Large intestine (tissue), 3 donors: ENCODE measurements at regions not wholly inside any gene's neighbourhood (a gene's known extent, or its start where the extent isn't known, plus 50 kb on each side); places are given as distances from the start of the nearest gene placed in this dataset.

Experiments used
- DNase-seq, 2 donors: peaks; one replicate each; pipeline versions ENCODE4 v3.0.0 to v3.0.0-alpha.2; 2013
- H3K27ac ChIP-seq: one replicate; pipeline ENCODE4 v1.5.1; 2013; ENCODE audit warnings: low read length
- H3K27me3 ChIP-seq: 2 replicates; pipeline ENCODE4 v1.6.1; 2013; ENCODE audit warnings: low read length; ENCODE audit not compliant: control insufficient read depth, insufficient read depth
- H3K36me3 ChIP-seq: 2 replicates; pipeline ENCODE4 v1.6.1; 2013; ENCODE audit warnings: low read length; ENCODE audit not compliant: control insufficient read depth, insufficient read depth
- H3K4me1 ChIP-seq: one replicate; pipeline ENCODE4 v1.6.1; 2013; ENCODE audit warnings: low read length; ENCODE audit not compliant: control insufficient read depth, insufficient read depth
- H3K4me3 ChIP-seq: one replicate; pipeline ENCODE4 v1.5.1; 2013; ENCODE audit warnings: low read length
- H3K9me3 ChIP-seq: one replicate; pipeline ENCODE4 v1.6.1; 2013; ENCODE audit warnings: mild to moderate bottlenecking, low read depth, low read length, moderate library complexity; ENCODE audit not compliant: control insufficient read depth
- WGBS: methylation state at CpG from one replicate; pipeline ENCODE4 v1.1.5; 2013; ENCODE audit warnings: low lambda C conversion rate; ENCODE audit not compliant: insufficient coverage; 5-methylcytosine and 5-hydroxymethylcytosine counted together

GRCh38 chr3:25895031-25895430 is 105.1 kb downstream of the OXSM start:
- Histone ChIP-seq H3K27ac (no peak overlapping the region), H3K36me3 (no peaks in the 10 kb centered on the region), H3K4me3 (no peak overlapping the region), H3K27me3 (no peaks in the 10 kb centered on the region), H3K9me3 (no peaks in the 10 kb centered on the region), H3K4me1 (no peaks in the 10 kb centered on the region)
- no peak for DNase-seq
- 100% methylated on average over 2 of the region's 2 CpGs for WGBS

- no peaks in the 10 kb centered on the region for H3K36me3 ChIP-seq
- WGBS = 90% methylated on average over 2 of the region's 3 CpGs
- no peak for DNase-seq
These were observed 105.6 kb downstream of the OXSM start for GRCh38 chr3:25895443-25895842.

GRCh38 chr3:25897019-25897418 is 107.1 kb downstream of the OXSM start:
- Histone ChIP-seq H3K27me3 (no peaks in the 10 kb centered on the region), H3K27ac (no peak overlapping the region), H3K36me3 (no peaks in the 10 kb centered on the region), H3K4me1 (no peaks in the 10 kb centered on the region), H3K4me3 (no peak overlapping the region), H3K9me3 (no peaks in the 10 kb centered on the region)
- no peak for DNase-seq
- WGBS = 86% methylated on average over 1 of the region's 6 CpGs

More at GRCh38 chr3:25895443-25895842, 105.6 kb downstream of the OXSM start:
- Histone ChIP-seq H3K9me3 (no peaks in the 10 kb centered on the region), H3K27ac (no peak overlapping the region), H3K4me3 (no peak overlapping the region), H3K4me1 (no peaks in the 10 kb centered on the region), H3K27me3 (no peaks in the 10 kb centered on the region)

- H3K27ac ChIP-seq = no peak overlapping the region
- H3K27me3 ChIP-seq = peaks cover 3% of the 10 kb centered on the region
- no peak for DNase-seq
- no peak overlapping the region for H3K4me3 ChIP-seq
- no CpG with 5 or more reads among the region's 2 CpGs for WGBS
- no peaks in the 10 kb centered on the region for H3K9me3 ChIP-seq
- no peaks in the 10 kb centered on the region for H3K4me1 ChIP-seq
- no peaks in the 10 kb centered on the region for H3K36me3 ChIP-seq
These were observed 109.6 kb downstream of the OXSM start for GRCh38 chr3:25899352-25900101.

GRCh38 chr3:25900161-25900560 is 110.3 kb downstream of the OXSM start:
- H3K27me3 ChIP-seq = peaks cover 3% of the 10 kb centered on the region
- no peaks in the 10 kb centered on the region for H3K4me1 ChIP-seq
- no peaks in the 10 kb centered on the region for H3K9me3 ChIP-seq
- no peaks in the 10 kb centered on the region for H3K36me3 ChIP-seq
- no peak for DNase-seq
- 100% methylated on average over 1 of the region's 2 CpGs for WGBS
- no peak overlapping the region for H3K4me3 ChIP-seq
- no peak overlapping the region for H3K27ac ChIP-seq

- no CpG with 5 or more reads among the region's 2 CpGs for WGBS
- H3K27me3 ChIP-seq = peaks cover 3% of the 10 kb centered on the region
- H3K4me1 ChIP-seq = no peaks in the 10 kb centered on the region
- H3K4me3 ChIP-seq = no peak overlapping the region
- H3K9me3 ChIP-seq = no peaks in the 10 kb centered on the region
- H3K36me3 ChIP-seq = no peaks in the 10 kb centered on the region
- DNase-seq = no peak
- no peak overlapping the region for H3K27ac ChIP-seq
These were observed 111.9 kb downstream of the OXSM start for GRCh38 chr3:25901796-25902195.

- 100% methylated on average over 1 of the region's 2 CpGs for WGBS
- peaks cover 3% of the 10 kb centered on the region for H3K27me3 ChIP-seq
- no peak overlapping the region for H3K4me3 ChIP-seq
- no peaks in the 10 kb centered on the region for H3K36me3 ChIP-seq
- no peaks in the 10 kb centered on the region for H3K4me1 ChIP-seq
- no peak for DNase-seq
- H3K9me3 ChIP-seq = no peaks in the 10 kb centered on the region
- no peak overlapping the region for H3K27ac ChIP-seq
These were observed 112.7 kb downstream of the OXSM start for GRCh38 chr3:25902586-25902985.

GRCh38 chr3:25903371-25904129 is 113.7 kb downstream of the OXSM start:
- WGBS = no CpG with 5 or more reads among the region's 3 CpGs
- H3K36me3 ChIP-seq = no peaks in the 10 kb centered on the region
- H3K27me3 ChIP-seq = peaks cover 3% of the 10 kb centered on the region
- no peak overlapping the region for H3K4me3 ChIP-seq
- no peaks in the 10 kb centered on the region for H3K4me1 ChIP-seq
- DNase-seq = no peak
- no peak overlapping the region for H3K27ac ChIP-seq
- no peaks in the 10 kb centered on the region for H3K9me3 ChIP-seq

- Histone ChIP-seq H3K9me3 (no peaks in the 10 kb centered on the region), H3K27ac (no peak overlapping the region), H3K36me3 (no peaks in the 10 kb centered on the region), H3K27me3 (peaks cover 3% of the 10 kb centered on the region), H3K4me3 (no peak overlapping the region), H3K4me1 (no peaks in the 10 kb centered on the region)
- no CpG with 5 or more reads among the region's 3 CpGs for WGBS
- DNase-seq = no peak
These were observed 114.3 kb downstream of the OXSM start for GRCh38 chr3:25904206-25904605.

GRCh38 chr3:25906132-25906906 is 116.4 kb downstream of the OXSM start:
- Histone ChIP-seq H3K9me3 (no peaks in the 10 kb centered on the region), H3K27me3 (peaks cover 3% of the 10 kb centered on the region), H3K27ac (no peak overlapping the region), H3K36me3 (no peaks in the 10 kb centered on the region), H3K4me3 (no peak overlapping the region), H3K4me1 (no peaks in the 10 kb centered on the region)
- WGBS = 78% methylated on average over 4 of the region's 4 CpGs
- DNase-seq = no peak
